ENCODE measurements at regions not wholly inside any gene's neighbourhood (a gene's known extent, or its start where the extent isn't known, plus 50 kb on each side); places are given as distances from the start of the nearest gene placed in this dataset.

DNA sequence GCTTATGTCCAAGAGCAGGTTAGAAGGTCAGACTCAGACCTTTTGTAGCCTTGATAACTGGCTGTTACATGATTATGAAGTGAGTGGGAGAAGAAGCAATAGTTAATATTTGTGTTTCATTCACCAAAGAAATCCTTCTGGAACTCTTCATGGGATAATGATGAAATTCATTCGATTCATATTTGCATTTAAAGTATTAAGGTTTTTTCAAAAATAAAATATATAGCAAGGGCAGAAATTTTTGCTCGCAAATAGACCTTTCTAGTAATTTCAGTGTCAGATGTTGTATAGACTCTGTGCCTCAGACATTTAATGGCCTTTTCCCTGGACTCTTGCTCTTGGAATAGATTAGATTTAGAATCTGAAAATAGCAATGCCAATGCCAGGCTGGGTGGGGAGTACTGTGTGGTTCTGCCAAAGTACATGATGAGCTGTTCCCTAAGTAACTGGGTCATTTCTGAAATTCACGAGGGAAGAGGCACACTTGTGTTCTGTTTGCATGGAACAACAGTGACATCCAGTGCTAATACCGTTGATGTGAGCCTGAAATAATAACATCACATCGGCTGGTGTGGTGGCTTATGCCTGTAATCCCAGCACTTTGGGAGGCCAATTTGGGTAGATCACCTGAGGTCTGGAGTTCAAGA is 119.2 kb downstream of the MBL2 start:
- Histone ChIP-seq H3K36me3 (ENCODE audit: control insufficient read depth, insufficient read depth, low read length) (no peaks in the 10 kb centered on the region), H3K4me3 (ENCODE audit: low read depth, low read length) (no peak overlapping the region), H3K27me3 (ENCODE audit: control insufficient read depth, insufficient read depth, low read length) (no peaks in the 10 kb centered on the region)
- TF ChIP-seq, protein P1, sequence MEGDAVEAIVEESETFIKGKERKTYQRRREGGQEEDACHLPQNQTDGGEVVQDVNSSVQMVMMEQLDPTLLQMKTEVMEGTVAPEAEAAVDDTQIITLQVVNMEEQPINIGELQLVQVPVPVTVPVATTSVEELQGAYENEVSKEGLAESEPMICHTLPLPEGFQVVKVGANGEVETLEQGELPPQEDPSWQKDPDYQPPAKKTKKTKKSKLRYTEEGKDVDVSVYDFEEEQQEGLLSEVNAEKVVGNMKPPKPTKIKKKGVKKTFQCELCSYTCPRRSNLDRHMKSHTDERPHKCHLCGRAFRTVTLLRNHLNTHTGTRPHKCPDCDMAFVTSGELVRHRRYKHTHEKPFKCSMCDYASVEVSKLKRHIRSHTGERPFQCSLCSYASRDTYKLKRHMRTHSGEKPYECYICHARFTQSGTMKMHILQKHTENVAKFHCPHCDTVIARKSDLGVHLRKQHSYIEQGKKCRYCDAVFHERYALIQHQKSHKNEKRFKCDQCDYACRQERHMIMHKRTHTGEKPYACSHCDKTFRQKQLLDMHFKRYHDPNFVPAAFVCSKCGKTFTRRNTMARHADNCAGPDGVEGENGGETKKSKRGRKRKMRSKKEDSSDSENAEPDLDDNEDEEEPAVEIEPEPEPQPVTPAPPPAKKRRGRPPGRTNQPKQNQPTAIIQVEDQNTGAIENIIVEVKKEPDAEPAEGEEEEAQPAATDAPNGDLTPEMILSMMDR (IDR thresholded peaks at IDR 0.05; ENCODE audit: insufficient read depth, low read length, poor library complexity, severe bottlenecking), result no peak
- no peak for DNase-seq (ENCODE audit: low read depth)

DNA sequence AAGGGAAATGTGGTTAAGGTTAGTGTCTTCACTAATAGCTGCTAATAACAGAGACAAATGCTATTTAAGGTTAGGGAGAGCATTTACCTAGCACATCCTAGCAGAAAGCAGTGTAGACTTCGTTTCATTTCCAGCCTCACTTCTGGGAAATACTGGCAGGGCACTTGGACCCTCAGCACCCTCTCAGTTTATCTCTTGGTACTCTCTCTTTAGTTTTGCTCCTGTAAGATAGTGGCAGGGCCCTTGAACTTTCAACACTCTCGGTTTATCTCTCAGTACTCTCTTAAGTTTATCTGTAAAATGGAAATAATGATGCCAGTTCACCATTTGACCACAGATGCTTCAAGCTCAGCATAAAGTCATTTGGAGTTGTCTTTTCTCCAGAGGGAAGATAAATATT is 118.4 kb downstream of the MBL2 start:
- TF ChIP-seq, protein P1 (IDR thresholded peaks at IDR 0.05; ENCODE audit: insufficient read depth, low read length, poor library complexity, severe bottlenecking), result no peak
- H3K4me3 ChIP-seq (ENCODE audit: low read depth, low read length), result no peak overlapping the region
- no peaks in the 10 kb centered on the region for H3K36me3 ChIP-seq (ENCODE audit: control insufficient read depth, insufficient read depth, low read length)
- no peaks in the 10 kb centered on the region for H3K27me3 ChIP-seq (ENCODE audit: control insufficient read depth, insufficient read depth, low read length)
- no peak for DNase-seq (ENCODE audit: low read depth)

DNA sequence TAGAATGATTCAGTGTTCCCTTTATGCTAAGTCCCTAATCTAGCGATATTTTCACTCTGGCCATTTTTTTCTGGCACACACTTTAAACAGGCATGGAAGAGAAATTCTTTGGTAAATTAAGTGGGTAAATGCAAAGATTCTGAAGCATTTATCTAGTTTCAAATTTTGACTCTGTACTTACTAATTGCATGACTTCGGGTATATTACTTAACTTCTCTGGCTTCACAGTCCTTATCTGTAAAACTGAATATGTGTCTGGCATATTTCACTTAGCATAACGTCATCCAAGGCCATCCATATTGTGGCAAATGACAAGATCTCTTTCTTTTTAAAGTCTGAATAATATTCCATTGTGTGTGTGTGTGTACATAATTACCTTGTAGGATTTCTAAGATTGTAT is 114.5 kb downstream of the MBL2 start:
- H3K4me3 ChIP-seq (ENCODE audit: low read depth, low read length), result no peak overlapping the region
- no peaks in the 10 kb centered on the region for H3K27me3 ChIP-seq (ENCODE audit: control insufficient read depth, insufficient read depth, low read length)
- no peak for DNase-seq (ENCODE audit: low read depth)
- TF ChIP-seq, protein P1 (IDR thresholded peaks at IDR 0.05; ENCODE audit: insufficient read depth, low read length, poor library complexity, severe bottlenecking), result no peak
- H3K36me3 ChIP-seq (ENCODE audit: control insufficient read depth, insufficient read depth, low read length), result no peaks in the 10 kb centered on the region

DNA sequence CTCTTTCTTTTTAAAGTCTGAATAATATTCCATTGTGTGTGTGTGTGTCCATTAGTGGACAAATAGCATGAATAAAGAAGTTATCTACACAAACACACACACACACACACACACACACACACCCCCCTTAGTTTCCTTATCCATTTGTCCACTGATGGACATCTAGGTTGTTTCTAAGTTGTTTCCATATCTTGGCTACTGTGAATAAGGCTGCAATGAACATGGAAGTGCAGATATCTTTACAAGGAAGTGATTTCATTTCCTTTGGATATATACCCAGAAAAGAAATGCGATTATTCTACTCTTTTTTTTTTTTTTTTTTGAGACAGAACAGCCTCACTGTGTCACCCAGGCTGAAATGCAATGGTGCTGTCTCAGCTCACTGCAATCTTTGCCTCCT is 113.5 kb downstream of the MBL2 start:
- Histone ChIP-seq H3K27me3 (ENCODE audit: control insufficient read depth, insufficient read depth, low read length) (no peaks in the 10 kb centered on the region), H3K4me3 (ENCODE audit: low read depth, low read length) (no peak overlapping the region), H3K36me3 (ENCODE audit: control insufficient read depth, insufficient read depth, low read length) (no peaks in the 10 kb centered on the region)
- no peak for DNase-seq (ENCODE audit: low read depth)
- TF ChIP-seq, protein P1 (IDR thresholded peaks at IDR 0.05; ENCODE audit: insufficient read depth, low read length, poor library complexity, severe bottlenecking), result no peak

DNA sequence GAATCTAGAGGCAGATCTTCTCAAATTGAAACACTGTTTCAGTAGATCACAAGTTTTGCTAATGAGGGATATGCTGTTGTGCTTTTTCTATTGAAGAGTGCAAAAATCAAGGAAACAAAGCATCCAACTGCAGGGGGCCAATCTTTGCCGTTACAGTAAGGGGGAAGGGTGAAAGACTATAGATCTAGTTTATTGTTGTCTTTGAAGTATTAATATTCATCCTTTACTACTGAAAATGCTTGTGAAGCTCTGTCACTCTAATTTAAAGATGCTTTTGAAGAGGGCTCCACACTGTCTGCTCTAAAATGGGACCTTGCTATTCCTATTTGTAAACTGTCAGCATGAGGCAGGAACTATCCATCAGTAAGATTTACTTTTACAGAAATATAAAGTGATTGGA is 110.3 kb downstream of the MBL2 start:
- TF ChIP-seq, protein P1 (IDR thresholded peaks at IDR 0.05; ENCODE audit: insufficient read depth, low read length, poor library complexity, severe bottlenecking), result no peak
- Histone ChIP-seq H3K36me3 (ENCODE audit: control insufficient read depth, insufficient read depth, low read length) (no peaks in the 10 kb centered on the region), H3K4me3 (ENCODE audit: low read depth, low read length) (no peak overlapping the region), H3K27me3 (ENCODE audit: control insufficient read depth, insufficient read depth, low read length) (no peaks in the 10 kb centered on the region)
- no peak for DNase-seq (ENCODE audit: low read depth)

DNA sequence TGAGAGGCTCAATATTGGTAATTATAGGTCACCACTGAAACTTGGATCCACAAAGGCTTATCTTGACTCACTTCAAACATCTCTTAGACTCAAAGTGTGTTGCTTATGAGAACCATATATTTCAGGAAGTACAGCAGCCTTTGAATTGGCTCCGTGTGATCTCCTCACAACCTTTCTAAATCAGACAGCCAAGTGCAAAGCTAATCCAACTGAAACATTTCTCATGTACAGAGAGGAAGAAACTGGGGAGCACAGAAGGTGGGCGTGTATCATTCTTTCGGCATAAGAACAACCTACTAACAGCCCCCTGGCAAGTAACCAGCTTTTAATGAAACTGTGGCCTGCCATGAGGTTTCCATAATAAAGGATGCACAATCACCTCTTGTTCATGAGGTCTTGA is 109.4 kb downstream of the MBL2 start:
- Histone ChIP-seq H3K4me3 (ENCODE audit: low read depth, low read length) (no peak overlapping the region), H3K36me3 (ENCODE audit: control insufficient read depth, insufficient read depth, low read length) (no peaks in the 10 kb centered on the region), H3K27me3 (ENCODE audit: control insufficient read depth, insufficient read depth, low read length) (no peaks in the 10 kb centered on the region)
- TF ChIP-seq, protein P1 (IDR thresholded peaks at IDR 0.05; ENCODE audit: insufficient read depth, low read length, poor library complexity, severe bottlenecking), result no peak
- no peak for DNase-seq (ENCODE audit: low read depth)
